HG02678 (cell line): ENCODE measurements at regions not wholly inside any gene's neighbourhood (a gene's known extent, or its start where the extent isn't known, plus 50 kb on each side); places are given as distances from the start of the nearest gene placed in this dataset.
"Not testable (repeated sequence)": the region's sequence is repeated elsewhere in the genome, so short reads cannot be mapped to it uniquely, and the experiment has no call there.

Experiments
- ATAC-seq: cut with Tn5 transposase; IDR thresholded peaks from one replicate; pipeline ENCODE4 v1.9.1; 2021; ENCODE audit warnings: mild to moderate bottlenecking, moderate library complexity; ENCODE audit not compliant: unreplicated experiment

GRCh38 chr14:45727133-45727532 lies 474.1 kb upstream of the MIS18BP1 start:
- no peak for ATAC-seq

GRCh38 chr14:45721472-45721871 lies 468.5 kb upstream of the MIS18BP1 start:
- ATAC-seq, result no peak

DNA sequence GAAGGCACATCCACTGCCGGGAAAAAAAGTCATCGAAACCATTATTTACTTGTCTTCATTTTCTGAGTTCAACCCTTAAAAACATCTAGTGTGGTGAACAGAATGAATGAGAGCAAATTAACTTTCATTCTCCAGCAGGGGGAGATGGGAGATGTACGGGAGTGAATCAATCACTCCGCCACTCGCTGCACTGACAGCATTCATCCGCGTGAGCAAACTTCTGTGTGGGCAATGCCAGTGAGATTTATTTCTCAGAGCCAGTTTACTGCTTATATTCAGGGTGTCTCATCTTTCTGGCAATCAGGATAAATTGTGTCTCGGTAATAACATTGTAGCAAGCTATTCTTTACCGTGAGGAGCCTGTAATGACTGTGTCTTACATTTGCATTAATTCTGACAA lies 463.6 kb upstream of the MIS18BP1 start:
- no peak for ATAC-seq

DNA sequence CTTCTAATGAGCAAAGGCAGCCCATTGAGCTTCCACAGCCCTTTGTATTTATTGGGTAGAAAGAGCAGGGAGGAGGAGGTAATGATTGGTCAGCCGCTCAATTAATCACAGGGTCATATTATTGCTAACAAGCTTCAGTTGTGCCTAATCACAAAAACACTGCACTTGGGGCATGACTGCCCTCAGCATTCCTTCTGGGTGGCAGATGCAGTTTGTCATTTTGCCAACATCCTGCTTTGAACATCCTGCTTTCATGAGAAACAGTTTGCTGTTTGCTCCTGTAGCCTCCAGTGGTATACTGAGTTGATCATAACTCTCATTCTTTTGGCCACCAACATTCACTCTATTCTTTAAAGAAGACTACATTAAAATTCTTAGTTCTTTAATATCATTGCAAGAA lies 462.9 kb upstream of the MIS18BP1 start:
- ATAC-seq, result no peak

- no peak for ATAC-seq
These were observed 456.5 kb upstream of the MIS18BP1 start for GRCh38 chr14:45709541-45709940.

- ATAC-seq, result no peak
These were observed 453.0 kb upstream of the MIS18BP1 start for GRCh38 chr14:45705940-45706534.

DNA sequence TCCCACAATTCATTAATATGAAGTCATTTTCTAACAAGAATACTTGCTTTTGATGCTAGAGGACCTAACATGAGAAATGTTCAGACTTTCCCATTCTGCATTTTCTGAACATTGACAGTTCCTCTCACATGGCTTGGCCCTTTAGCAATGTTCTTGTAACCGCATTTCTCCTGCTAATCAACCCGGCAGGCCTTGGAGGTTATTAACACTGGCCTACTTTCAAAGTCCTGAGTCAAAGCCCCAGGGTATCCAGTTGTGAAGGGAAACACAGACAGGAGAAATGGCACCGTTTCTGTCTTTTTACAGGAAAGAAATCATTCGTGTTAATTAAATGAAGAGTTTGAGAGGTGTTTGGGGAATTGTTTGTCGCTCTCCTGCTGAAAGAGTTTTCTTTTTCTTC lies 446.5 kb upstream of the MIS18BP1 start:
- ATAC-seq, result no peak

- no peak for ATAC-seq
These were observed 445.6 kb upstream of the MIS18BP1 start for GRCh38 chr14:45698462-45699134.

DNA sequence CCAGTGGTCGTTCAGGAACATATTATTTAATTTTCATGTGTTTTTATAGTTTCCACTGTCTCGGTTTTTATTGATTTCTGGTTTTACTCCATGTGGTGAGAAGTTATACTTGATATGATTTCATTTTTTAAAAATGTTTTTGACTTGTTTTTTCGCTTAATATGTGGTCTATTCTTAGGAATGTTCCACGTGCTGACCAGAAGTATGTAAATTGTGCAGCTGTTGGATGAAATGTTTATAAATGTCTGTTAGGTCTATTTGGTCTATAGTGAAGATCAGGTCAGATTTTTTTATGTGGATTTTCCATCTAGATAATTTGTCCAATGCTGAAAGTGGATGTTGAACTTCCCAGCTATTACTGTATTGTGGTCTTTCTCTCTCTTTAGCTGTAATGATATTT lies 433.8 kb upstream of the MIS18BP1 start:
- no peak for ATAC-seq

GRCh38 chr14:45680531-45680930 lies 427.5 kb upstream of the MIS18BP1 start:
- ATAC-seq, result no peak

- no peak for ATAC-seq
These were observed 426.9 kb upstream of the MIS18BP1 start for GRCh38 chr14:45679853-45680252.

DNA sequence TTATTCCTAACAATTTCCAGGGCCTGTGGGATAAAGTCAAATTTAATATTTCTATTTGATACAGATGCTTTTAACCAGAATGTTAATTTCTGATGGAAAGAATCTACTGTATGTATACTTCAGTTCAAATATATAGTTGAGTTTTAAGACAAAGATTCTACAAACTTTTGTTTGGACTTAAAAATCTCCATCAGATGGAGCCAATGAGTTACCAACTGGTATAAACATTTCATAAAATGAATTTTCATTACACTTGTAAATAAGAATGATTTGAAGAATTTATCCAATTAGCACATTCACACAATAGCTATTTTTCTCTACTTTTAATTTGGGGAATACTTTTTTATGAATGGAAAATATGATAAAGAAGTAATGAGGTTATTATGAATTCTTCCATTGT lies 425.2 kb upstream of the MIS18BP1 start:
- ATAC-seq, result no peak

- ATAC-seq, result no peak
These were observed 420.4 kb upstream of the MIS18BP1 start for GRCh38 chr14:45673420-45673819.

DNA sequence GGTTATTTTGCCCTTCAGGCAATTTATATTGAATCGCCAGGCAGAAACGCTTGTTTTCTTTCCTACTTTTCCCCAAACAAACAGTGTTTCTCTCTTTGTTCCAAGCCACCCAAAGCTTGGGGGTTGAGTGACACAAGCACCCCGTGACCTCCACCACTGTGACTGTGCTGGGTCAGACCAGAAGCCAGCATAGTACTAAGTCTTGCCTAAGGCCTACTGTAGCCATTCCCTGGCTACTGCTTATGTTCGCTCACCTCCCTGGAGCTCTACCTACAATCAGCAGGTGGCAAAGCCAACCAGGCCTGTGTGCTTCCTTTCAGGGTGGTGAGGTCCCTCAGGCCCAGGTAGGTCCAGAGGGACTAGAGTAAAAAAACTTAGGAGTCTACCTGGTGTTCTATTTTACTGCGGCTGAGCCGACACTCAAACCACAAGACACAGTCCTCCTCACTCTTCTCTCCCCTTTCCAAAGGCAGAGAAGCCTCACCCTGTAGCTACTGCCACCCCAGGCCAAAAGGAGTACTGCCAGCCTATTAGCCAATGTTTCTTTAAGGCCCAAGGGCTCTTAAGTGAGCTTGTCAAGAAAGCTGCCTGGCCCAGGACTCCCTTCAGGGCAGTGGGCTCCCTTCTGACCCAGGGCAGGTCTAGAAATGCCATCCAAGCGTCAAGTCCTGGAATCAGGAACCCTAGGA lies 411.8 kb upstream of the MIS18BP1 start:
- no peak for ATAC-seq

GRCh38 chr14:45658917-45659299 lies 405.9 kb upstream of the MIS18BP1 start:
- ATAC-seq, result no peak

DNA sequence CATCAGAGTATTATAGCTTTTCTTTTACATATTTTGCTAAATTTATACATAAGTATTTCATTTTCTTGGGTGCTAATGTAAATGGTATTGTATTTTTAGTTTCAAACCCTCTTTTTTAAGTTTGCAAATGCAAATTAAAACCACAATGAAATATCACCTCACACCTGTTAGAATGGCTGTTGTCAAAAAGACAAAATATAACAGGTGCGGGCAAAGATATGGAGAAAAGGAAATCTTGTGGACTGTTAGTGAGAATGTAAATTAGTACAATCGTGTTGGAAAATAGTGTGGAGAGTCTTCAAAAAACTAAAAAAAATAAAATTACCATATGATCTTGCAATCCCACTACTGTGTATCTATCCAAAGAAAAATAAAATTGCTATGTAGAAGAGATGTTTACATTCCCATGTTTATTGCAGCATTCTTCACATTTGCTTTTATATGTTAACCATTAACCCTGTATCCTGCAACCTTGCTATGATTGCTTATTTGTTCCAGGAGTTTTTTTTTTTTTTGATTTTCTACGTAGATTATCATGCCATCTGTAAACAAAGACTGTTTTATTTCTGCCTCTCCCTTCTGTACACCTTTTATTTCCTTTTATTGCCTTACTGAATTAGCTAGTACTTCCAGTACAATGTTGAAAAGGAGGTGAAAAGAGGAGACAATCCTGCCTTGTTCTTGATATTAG lies 405.4 kb upstream of the MIS18BP1 start:
- no peak for ATAC-seq

GRCh38 chr14:45651890-45652289 lies 398.9 kb upstream of the MIS18BP1 start:
- ATAC-seq, result no peak

- no peak for ATAC-seq
These were observed 397.8 kb upstream of the MIS18BP1 start for GRCh38 chr14:45650754-45651153.

DNA sequence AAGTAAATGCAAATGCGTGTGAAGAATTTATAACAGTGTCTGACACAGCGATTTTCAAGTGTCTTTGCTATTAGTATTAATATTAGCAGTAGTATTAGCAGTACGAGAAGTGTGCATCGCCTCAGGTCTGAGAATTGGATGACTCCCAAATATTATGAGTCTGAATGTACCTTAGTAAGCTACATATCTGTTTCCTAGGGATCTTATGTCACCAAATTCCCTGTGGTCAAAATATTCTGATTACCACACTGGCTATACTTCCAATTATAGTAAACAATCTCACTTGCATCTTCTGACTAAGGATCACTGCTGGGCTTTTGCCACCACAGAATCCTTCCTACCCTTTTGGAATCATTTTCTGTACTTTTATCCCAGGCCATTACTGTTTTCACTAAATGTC lies 396.0 kb upstream of the MIS18BP1 start:
- no peak for ATAC-seq

GRCh38 chr14:45641541-45641940 lies 388.5 kb upstream of the MIS18BP1 start:
- ATAC-seq, result no peak

DNA sequence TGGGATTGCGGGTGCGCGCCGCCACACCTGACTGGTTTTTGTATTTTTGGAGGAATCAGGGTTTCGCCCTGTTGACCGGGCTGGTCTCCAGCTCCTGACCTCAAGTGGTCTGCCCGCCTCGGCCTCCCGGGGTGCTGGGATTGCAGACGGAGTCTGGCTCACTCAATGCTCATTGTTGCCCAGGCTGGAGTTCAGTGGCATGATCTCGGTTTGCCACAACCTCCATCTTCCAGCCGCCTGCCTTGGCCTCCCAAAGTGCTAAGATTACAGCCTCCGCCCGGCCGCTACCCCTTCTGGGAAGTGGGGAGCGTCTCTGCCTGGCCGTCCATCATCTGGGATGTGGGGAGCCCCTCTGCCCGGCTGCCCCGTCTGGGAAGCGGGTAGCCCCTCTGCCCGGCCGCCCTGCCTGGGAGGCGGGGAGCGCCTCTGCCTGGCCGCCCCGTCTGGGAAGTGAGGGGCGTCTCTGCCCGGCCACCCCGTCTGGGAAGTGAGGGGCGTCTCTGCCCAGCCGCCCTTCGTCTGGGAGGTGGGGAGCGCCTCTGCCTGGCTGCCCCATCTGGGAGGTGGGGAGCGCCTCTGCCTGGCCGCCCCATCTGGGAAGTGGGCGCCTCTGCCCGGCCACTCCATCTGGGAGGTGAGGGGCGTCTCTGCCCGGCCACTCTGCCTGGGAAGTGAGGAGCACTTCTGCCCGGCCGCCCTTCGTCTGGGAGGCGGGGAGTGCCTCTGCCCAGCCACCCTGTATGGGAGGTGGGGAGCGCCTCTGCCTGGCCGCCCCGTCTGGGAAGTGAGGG lies 381.8 kb upstream of the MIS18BP1 start:
- ATAC-seq, result not testable (repeated sequence)
